HG03378 (cell line): ENCODE measurements at regions not wholly inside any gene's neighbourhood (a gene's known extent, or its start where the extent isn't known, plus 50 kb on each side); places are given as distances from the start of the nearest gene placed in this dataset.
"Not testable (repeated sequence)": the region's sequence is repeated elsewhere in the genome, so short reads cannot be mapped to it uniquely, and the experiment has no call there.

Source experiments
- ATAC-seq: cut with Tn5 transposase; IDR thresholded peaks from one replicate; pipeline ENCODE4 v1.9.1; 2021; ENCODE audit warnings: mild to moderate bottlenecking, moderate library complexity; ENCODE audit not compliant: unreplicated experiment

GRCh38 chr6:27547157-27548075 lies 74.5 kb upstream of the ZNF184 start:
- ATAC-seq = no peak

- ATAC-seq = no peak
These were observed 73.6 kb upstream of the ZNF184 start for GRCh38 chr6:27546522-27546921.

- no peak for ATAC-seq
These were observed 72.6 kb upstream of the ZNF184 start for GRCh38 chr6:27545271-27546046.

- no peak for ATAC-seq
These were observed 71.8 kb upstream of the ZNF184 start for GRCh38 chr6:27544612-27545260.

- ATAC-seq = not testable (repeated sequence)
These were observed 71.2 kb upstream of the ZNF184 start for GRCh38 chr6:27544135-27544534.

- ATAC-seq = no peak
These were observed 69.6 kb upstream of the ZNF184 start for GRCh38 chr6:27542485-27542884.

- ATAC-seq = no peak
These were observed 69.0 kb upstream of the ZNF184 start for GRCh38 chr6:27541933-27542297.

- ATAC-seq = no peak
These were observed 68.5 kb upstream of the ZNF184 start for GRCh38 chr6:27541212-27541932.

GRCh38 chr6:27539551-27539950 lies 66.6 kb upstream of the ZNF184 start:
- ATAC-seq = no peak

GRCh38 chr6:27532820-27533538 lies 60.1 kb upstream of the ZNF184 start:
- no peak for ATAC-seq

GRCh38 chr6:27531772-27532459 lies 59.0 kb upstream of the ZNF184 start:
- ATAC-seq = no peak

GRCh38 chr6:27529796-27530195 lies 56.9 kb upstream of the ZNF184 start:
- ATAC-seq = not testable (repeated sequence)

GRCh38 chr6:27528714-27529113 lies 55.8 kb upstream of the ZNF184 start:
- no peak for ATAC-seq
